ENCODE measurements at regions not wholly inside any gene's neighbourhood (a gene's known extent, or its start where the extent isn't known, plus 50 kb on each side); places are given as distances from the start of the nearest gene placed in this dataset.
"Not testable (repeated sequence)": the region's sequence is repeated elsewhere in the genome, so short reads cannot be mapped to it uniquely, and the experiment has no call there.

GRCh38 chr1:149418782-149419181 is 56.1 kb upstream of the NBPF19 start:
- not testable (repeated sequence) for TF ChIP-seq POLR2A, POLR2AphosphoS5 (IDR thresholded peaks at IDR 0.05)

All from suprapubic skin (tissue), 4 donors.